ENCODE measurements at regions not wholly inside any gene's neighbourhood (a gene's known extent, or its start where the extent isn't known, plus 50 kb on each side); places are given as distances from the start of the nearest gene placed in this dataset.

- Histone ChIP-seq H3K36me3 (replicated peaks; ENCODE audit: insufficient read depth, low read depth) (no peaks in the 10 kb centered on the region), H3K4me2 (peak overlapping the region; percentile 71), H2AFZ (no peak overlapping the region), H3K27ac (peak overlapping the region; percentile 95), H4K20me1 (ENCODE audit: insufficient read depth, poor library complexity, severe bottlenecking) (no peaks in the 10 kb centered on the region), H3K4me3 (no peak overlapping the region), H3K4me1 (ENCODE audit: insufficient read depth) (peaks cover 48% of the 10 kb centered on the region), H3K9me3 (ENCODE audit: low read depth) (no peaks in the 10 kb centered on the region), H3K9me2 (replicated peaks; ENCODE audit: insufficient read depth) (no peaks in the 10 kb centered on the region), H3K27me3 (no peaks in the 10 kb centered on the region), H3K79me2 (peaks cover 37% of the 10 kb centered on the region)
- no peak for DNase-seq (ENCODE audit: low spot score)
- WGBS (ENCODE audit: low lambda C conversion rate, missing lambda C conversion rate): 62% methylated on average over 4 of the region's 4 CpGs
- TF ChIP-seq CTCF (IDR thresholded peaks at IDR 0.05; ENCODE audit: poor library complexity): no peak
- TF ChIP-seq EZH2phosphoT487 (IDR thresholded peaks at IDR 0.05; ENCODE audit: low read depth, severe bottlenecking, unreplicated experiment): no peak
- no peak for TF ChIP-seq EZH2 (IDR thresholded peaks at IDR 0.05; ENCODE audit: borderline replicate concordance)
These were observed 83.5 kb downstream of the C9orf152 start for GRCh38 chr9:110124439-110124838.

- no peaks in the 10 kb centered on the region for H3K36me3 ChIP-seq (replicated peaks; ENCODE audit: insufficient read depth, low read depth)
- TF ChIP-seq CTCF (IDR thresholded peaks at IDR 0.05; ENCODE audit: poor library complexity): no peak
- no peak for TF ChIP-seq EZH2phosphoT487 (IDR thresholded peaks at IDR 0.05; ENCODE audit: low read depth, severe bottlenecking, unreplicated experiment)
- TF ChIP-seq EZH2 (IDR thresholded peaks at IDR 0.05; ENCODE audit: borderline replicate concordance): no peak
- no peaks in the 10 kb centered on the region for H4K20me1 ChIP-seq (ENCODE audit: insufficient read depth, poor library complexity, severe bottlenecking)
- no peaks in the 10 kb centered on the region for H3K9me2 ChIP-seq (replicated peaks; ENCODE audit: insufficient read depth)
- H3K4me1 ChIP-seq (ENCODE audit: insufficient read depth): peaks cover 51% of the 10 kb centered on the region
- H3K4me2 ChIP-seq: peak overlapping the region; percentile 71
- DNase-seq (ENCODE audit: low spot score): peak; percentile 95
- peaks cover 44% of the 10 kb centered on the region for H3K79me2 ChIP-seq
- peak overlapping the region; percentile 7 for H3K4me3 ChIP-seq
- no peak overlapping the region for H2AFZ ChIP-seq
- 15% methylated on average over 16 of the region's 16 CpGs for WGBS (ENCODE audit: low lambda C conversion rate, missing lambda C conversion rate)
- H3K27me3 ChIP-seq: no peaks in the 10 kb centered on the region
- H3K27ac ChIP-seq: peak overlapping the region; percentile 95
- H3K9me3 ChIP-seq (ENCODE audit: low read depth): no peaks in the 10 kb centered on the region
These were observed 82.7 kb downstream of the C9orf152 start for GRCh38 chr9:110125207-110125751.

GRCh38 chr9:110125763-110126351 is 82.1 kb downstream of the C9orf152 start:
- no peaks in the 10 kb centered on the region for H3K9me3 ChIP-seq (ENCODE audit: low read depth)
- H3K4me2 ChIP-seq: peak overlapping the region; percentile 71
- DNase-seq (ENCODE audit: low spot score): no peak
- H4K20me1 ChIP-seq (ENCODE audit: insufficient read depth, poor library complexity, severe bottlenecking): no peaks in the 10 kb centered on the region
- H3K9me2 ChIP-seq (replicated peaks; ENCODE audit: insufficient read depth): no peaks in the 10 kb centered on the region
- no peak overlapping the region for H2AFZ ChIP-seq
- peak overlapping the region; percentile 7 for H3K4me3 ChIP-seq
- peaks cover 56% of the 10 kb centered on the region for H3K4me1 ChIP-seq (ENCODE audit: insufficient read depth)
- TF ChIP-seq CTCF (IDR thresholded peaks at IDR 0.05; ENCODE audit: poor library complexity) (no peak), EZH2 (IDR thresholded peaks at IDR 0.05; ENCODE audit: borderline replicate concordance) (no peak), EZH2phosphoT487 (IDR thresholded peaks at IDR 0.05; ENCODE audit: low read depth, severe bottlenecking, unreplicated experiment) (no peak)
- 68% methylated on average over 8 of the region's 8 CpGs for WGBS (ENCODE audit: low lambda C conversion rate, missing lambda C conversion rate)
- H3K36me3 ChIP-seq (replicated peaks; ENCODE audit: insufficient read depth, low read depth): no peaks in the 10 kb centered on the region
- peaks cover 49% of the 10 kb centered on the region for H3K79me2 ChIP-seq
- no peaks in the 10 kb centered on the region for H3K27me3 ChIP-seq
- peak overlapping the region; percentile 95 for H3K27ac ChIP-seq

All from hepatocyte (in vitro differentiated cells).